ENCODE measurements at regions not wholly inside any gene's neighbourhood (a gene's known extent, or its start where the extent isn't known, plus 50 kb on each side); places are given as distances from the start of the nearest gene placed in this dataset.
A peak's percentile ranks its signal among the peaks of the same experiment; 100 is the strongest.

DNA sequence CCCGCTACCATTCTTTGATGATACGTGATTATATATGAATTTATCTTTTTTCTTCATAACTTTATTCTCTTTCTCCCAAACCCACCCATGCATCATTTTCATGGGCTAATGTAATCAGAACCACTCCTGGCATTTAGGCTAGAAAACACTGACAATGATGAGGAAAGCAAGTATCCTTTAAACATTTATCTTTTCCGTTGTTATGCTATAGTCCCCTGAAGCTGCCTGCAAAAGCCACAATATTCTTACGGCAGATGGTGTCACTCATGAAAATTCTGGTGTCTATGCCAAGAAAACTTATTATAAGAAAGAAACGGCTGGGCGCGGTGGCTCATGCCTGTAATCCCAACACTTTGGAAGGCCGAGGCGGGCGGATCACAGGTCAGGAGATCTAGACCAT is 221.8 kb upstream of the CTAGE1 start:
- Mint-ChIP-seq H3K36me3 (ENCODE audit: unreplicated experiment) (peaks cover 10% of the 10 kb centered on the region), H3K27ac (ENCODE audit: unreplicated experiment) (peak overlapping the region; percentile 46), H3K9me3 (ENCODE audit: unreplicated experiment) (peaks cover 15% of the 10 kb centered on the region), H3K27me3 (ENCODE audit: unreplicated experiment) (no peaks in the 10 kb centered on the region), H3K4me3 (ENCODE audit: unreplicated experiment) (no peak overlapping the region), H3K4me1 (ENCODE audit: unreplicated experiment) (peaks cover 32% of the 10 kb centered on the region)
- DNase-seq (ENCODE audit: extremely low spot score, unreplicated experiment), result no peak
- TF ChIP-seq, protein P1, sequence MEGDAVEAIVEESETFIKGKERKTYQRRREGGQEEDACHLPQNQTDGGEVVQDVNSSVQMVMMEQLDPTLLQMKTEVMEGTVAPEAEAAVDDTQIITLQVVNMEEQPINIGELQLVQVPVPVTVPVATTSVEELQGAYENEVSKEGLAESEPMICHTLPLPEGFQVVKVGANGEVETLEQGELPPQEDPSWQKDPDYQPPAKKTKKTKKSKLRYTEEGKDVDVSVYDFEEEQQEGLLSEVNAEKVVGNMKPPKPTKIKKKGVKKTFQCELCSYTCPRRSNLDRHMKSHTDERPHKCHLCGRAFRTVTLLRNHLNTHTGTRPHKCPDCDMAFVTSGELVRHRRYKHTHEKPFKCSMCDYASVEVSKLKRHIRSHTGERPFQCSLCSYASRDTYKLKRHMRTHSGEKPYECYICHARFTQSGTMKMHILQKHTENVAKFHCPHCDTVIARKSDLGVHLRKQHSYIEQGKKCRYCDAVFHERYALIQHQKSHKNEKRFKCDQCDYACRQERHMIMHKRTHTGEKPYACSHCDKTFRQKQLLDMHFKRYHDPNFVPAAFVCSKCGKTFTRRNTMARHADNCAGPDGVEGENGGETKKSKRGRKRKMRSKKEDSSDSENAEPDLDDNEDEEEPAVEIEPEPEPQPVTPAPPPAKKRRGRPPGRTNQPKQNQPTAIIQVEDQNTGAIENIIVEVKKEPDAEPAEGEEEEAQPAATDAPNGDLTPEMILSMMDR (IDR thresholded peaks at IDR 0.05), result no peak

DNA sequence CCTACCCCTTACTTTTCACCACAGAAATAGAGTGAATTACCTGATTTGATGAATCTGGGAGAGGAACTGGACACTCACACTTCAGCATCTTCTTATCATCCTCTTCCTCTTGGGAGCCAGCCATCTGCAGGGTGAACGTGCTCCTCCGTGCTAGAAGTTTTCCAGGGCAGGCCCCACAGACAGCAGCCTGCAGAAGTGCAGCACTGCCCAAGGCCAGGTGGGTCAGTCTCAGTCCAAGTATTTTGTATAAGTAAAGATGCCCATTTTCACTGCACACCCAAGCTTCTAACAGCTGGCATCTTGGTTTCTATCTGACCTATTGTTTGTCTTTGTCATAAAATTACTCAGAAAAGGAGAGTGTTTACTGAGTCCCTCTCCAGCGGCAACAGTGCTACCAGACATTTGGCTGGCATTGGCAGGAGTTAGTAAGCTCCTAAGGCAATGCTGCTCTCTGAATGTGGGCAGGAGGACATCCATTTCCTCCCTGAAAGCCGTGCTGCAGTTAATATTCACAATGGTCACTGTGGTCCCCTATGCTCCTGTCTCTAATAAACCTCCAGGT is 222.6 kb upstream of the CTAGE1 start:
- peaks cover 12% of the 10 kb centered on the region for H3K9me3 Mint-ChIP-seq (ENCODE audit: unreplicated experiment)
- no peak for DNase-seq (ENCODE audit: extremely low spot score, unreplicated experiment)
- peak overlapping the region; percentile 43 for H3K27ac Mint-ChIP-seq (ENCODE audit: unreplicated experiment)
- H3K4me1 Mint-ChIP-seq (ENCODE audit: unreplicated experiment), result peaks cover 32% of the 10 kb centered on the region
- no peak overlapping the region for H3K4me3 Mint-ChIP-seq (ENCODE audit: unreplicated experiment)
- TF ChIP-seq, protein P1 (IDR thresholded peaks at IDR 0.05), result no peak
- H3K27me3 Mint-ChIP-seq (ENCODE audit: unreplicated experiment), result no peaks in the 10 kb centered on the region
- peaks cover 10% of the 10 kb centered on the region for H3K36me3 Mint-ChIP-seq (ENCODE audit: unreplicated experiment)

DNA sequence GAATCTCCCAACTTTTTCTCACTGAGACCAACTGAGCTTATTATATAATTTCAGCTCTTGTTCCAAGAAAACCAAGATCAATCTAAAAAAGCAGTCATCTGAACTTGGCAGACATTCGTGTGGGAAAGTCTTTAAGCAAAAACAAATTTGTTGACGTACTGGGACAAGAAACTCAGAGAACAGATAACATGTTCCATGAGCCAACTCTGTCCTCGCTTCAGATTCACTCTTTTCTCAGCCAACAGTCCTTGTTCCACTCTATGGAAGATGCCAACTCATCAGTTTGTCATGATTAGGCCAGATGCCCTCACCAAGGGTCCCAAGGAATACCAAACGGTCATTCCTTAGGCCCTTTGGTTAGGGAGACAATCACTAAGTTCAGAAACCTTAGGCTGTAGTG is 224.2 kb upstream of the CTAGE1 start:
- H3K4me1 Mint-ChIP-seq (ENCODE audit: unreplicated experiment), result peaks cover 32% of the 10 kb centered on the region
- no peak overlapping the region for H3K4me3 Mint-ChIP-seq (ENCODE audit: unreplicated experiment)
- TF ChIP-seq, protein P1 (IDR thresholded peaks at IDR 0.05), result no peak
- DNase-seq (ENCODE audit: extremely low spot score, unreplicated experiment), result no peak
- H3K36me3 Mint-ChIP-seq (ENCODE audit: unreplicated experiment), result peaks cover 7% of the 10 kb centered on the region
- no peaks in the 10 kb centered on the region for H3K27me3 Mint-ChIP-seq (ENCODE audit: unreplicated experiment)
- H3K9me3 Mint-ChIP-seq (ENCODE audit: unreplicated experiment), result peaks cover 4% of the 10 kb centered on the region
- H3K27ac Mint-ChIP-seq (ENCODE audit: unreplicated experiment), result no peak overlapping the region

DNA sequence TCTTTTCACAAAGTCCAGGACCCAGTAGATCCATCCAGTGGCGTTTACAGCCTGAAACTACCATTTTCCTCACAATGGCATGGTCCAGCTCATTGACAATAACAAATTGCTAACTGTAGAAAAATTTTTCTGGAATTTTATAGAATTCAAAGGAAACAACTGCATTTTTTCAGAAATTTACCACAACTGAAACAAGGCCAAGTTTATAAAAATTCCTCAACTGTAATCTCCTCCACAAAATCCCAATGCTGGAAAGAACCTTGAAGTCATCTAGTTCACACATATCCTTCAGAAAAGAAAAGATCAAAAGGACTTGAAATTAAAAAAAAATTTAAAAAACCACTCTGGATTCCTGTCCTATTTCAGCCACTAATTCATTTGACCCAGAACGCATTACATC is 226.0 kb upstream of the CTAGE1 start:
- H3K4me1 Mint-ChIP-seq (ENCODE audit: unreplicated experiment), result peaks cover 19% of the 10 kb centered on the region
- peaks cover 3% of the 10 kb centered on the region for H3K36me3 Mint-ChIP-seq (ENCODE audit: unreplicated experiment)
- no peak overlapping the region for H3K4me3 Mint-ChIP-seq (ENCODE audit: unreplicated experiment)
- no peak for DNase-seq (ENCODE audit: extremely low spot score, unreplicated experiment)
- no peaks in the 10 kb centered on the region for H3K27me3 Mint-ChIP-seq (ENCODE audit: unreplicated experiment)
- TF ChIP-seq, protein P1 (IDR thresholded peaks at IDR 0.05), result no peak
- no peak overlapping the region for H3K27ac Mint-ChIP-seq (ENCODE audit: unreplicated experiment)
- H3K9me3 Mint-ChIP-seq (ENCODE audit: unreplicated experiment), result no peaks in the 10 kb centered on the region

DNA sequence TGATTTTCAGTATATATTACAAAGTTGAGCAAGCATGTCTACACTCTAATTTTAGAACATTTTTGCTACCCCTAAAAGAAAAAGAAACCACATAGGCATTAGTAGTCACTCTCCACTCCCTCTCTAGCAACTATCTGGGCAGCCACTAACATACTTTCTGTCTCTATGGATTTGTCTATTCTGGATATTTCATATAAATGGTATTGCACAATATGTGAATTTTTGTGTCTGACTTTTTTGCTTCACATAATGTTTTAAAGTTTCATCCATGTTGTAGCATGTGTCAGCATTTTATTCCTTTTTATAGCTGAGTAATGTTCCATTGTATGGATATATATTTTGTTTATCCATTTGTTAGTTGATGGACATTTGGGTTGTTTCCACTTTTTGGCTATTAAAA is 232.5 kb upstream of the CTAGE1 start:
- DNase-seq (ENCODE audit: extremely low spot score, unreplicated experiment), result no peak
- Mint-ChIP-seq H3K4me1 (ENCODE audit: unreplicated experiment) (no peaks in the 10 kb centered on the region), H3K27ac (ENCODE audit: unreplicated experiment) (no peak overlapping the region), H3K9me3 (ENCODE audit: unreplicated experiment) (peaks cover 15% of the 10 kb centered on the region), H3K27me3 (ENCODE audit: unreplicated experiment) (no peaks in the 10 kb centered on the region), H3K4me3 (ENCODE audit: unreplicated experiment) (no peak overlapping the region), H3K36me3 (ENCODE audit: unreplicated experiment) (peaks cover 3% of the 10 kb centered on the region)
- TF ChIP-seq, protein P1 (IDR thresholded peaks at IDR 0.05), result no peak
